GM18519 (cell line): ENCODE measurements at regions not wholly inside any gene's neighbourhood (a gene's known extent, or its start where the extent isn't known, plus 50 kb on each side); places are given as distances from the start of the nearest gene placed in this dataset.

Experiments
- ATAC-seq: cut with Tn5 transposase; IDR thresholded peaks from one replicate; pipeline ENCODE4 v1.9.1; 2021; ENCODE audit warnings: mild to moderate bottlenecking, moderate library complexity; ENCODE audit not compliant: unreplicated experiment, low FRiP score

DNA sequence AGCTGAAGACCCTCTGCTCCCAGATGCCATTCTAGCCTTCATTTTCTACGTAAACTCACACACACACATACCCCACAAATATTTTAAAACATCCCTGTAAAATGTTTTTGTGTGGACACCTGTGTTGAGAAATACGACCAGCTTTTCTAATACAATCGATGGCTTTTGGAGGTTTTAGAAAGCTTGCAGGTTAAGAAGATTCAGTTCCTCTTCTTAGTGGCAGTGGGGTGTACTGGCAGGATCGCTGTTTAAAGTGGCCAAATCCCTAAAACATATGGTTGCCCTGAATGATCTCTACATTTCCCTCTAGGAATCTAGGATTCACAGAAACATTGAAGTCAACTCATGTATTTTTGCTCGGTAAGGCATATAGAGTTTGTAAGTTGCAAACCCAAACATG lies 236.3 kb downstream of the NSG2 start:
- no peak for ATAC-seq

DNA sequence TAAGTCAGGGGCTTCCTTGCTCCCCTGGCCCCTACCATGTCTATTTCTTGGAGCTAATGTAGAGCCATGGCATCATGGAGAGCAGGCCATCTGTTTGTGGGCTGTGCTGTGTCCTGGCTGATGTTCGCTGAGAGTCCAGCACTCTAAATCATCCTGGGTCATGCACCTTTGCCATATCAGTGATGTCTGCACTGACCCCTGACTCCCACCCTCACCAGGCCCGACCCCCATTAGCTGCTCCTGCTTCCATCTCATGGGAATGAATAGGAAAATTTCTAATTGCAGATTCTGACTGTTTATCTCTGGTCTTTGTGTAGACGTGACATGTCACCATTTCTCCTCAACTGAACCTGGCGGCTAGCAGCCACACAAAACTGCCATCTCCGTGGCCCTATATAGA lies 236.9 kb downstream of the NSG2 start:
- ATAC-seq: no peak

DNA sequence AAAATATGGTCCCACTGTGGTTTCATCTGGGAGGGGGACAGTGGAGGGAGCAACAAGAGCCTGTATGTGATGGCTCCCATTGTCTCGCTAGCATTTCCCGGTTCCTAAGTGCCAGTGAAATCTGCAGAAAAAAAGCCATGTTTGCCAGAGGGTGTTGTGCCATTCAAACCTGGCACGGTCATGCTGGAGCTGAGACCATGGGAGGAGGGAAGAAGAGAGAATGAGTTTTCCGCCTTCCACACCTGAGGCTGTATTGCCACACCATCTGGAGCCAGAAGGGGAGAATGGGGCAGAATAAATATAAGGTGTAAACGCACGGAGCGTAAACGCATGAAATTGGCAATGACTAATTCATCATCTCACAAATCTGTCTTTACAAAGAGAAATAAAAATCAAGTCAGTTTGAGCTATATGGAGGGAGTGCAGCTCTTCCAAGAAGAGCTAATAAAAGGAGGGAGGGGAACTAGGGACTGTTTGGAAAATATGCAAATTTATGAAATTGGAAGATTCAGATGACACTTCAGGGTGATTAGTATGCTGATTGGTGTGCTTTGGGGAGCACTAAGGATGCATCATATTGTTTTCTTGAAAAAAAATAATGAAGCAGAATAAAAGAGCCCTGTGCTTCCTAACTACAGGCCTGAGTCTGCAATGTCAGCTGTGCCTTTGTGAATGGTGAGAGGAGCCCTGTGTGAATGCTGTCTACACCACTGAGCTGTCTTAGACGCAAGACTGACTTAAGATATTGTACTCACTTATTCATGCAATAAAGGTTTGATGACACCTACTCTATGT lies 237.9 kb downstream of the NSG2 start:
- ATAC-seq: no peak

DNA sequence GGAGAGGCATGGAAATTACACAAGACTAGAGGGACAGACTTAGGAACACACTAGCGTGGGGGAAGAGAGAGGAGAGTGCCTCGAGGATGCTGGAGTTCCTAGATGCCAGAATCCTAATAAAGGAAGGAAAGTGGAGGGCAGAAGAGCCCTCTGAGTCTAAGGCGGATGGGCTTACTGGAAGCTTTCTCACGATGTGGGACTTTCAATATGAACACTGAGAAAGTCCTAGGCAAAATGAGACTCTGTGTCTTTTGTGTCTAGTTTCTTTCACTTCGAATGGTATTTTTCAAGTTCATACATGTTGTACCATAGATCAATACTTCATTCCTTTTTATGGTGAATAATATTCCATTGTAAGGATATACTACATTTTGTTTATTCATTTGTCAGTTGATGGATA lies 239.4 kb downstream of the NSG2 start:
- peak; percentile 61 for ATAC-seq

DNA sequence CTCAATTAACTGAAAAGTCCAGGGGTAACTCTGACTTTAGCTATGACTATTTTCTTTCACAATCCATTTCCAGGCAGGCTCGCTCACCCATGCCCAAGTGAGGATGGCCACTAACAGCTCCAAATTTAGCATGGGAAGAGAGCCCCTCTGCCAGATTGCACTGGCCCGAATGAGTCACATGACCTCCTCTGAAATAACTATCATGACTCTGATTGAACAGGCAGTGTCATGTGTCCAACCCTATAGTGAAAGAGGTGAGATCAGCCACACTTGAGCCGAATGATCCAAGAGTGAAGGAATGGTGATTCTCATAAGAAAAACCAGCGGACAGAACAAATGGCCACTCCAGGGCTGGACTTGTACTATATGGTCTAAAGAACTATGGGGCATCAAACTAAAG lies 242.3 kb downstream of the NSG2 start:
- ATAC-seq: no peak

DNA sequence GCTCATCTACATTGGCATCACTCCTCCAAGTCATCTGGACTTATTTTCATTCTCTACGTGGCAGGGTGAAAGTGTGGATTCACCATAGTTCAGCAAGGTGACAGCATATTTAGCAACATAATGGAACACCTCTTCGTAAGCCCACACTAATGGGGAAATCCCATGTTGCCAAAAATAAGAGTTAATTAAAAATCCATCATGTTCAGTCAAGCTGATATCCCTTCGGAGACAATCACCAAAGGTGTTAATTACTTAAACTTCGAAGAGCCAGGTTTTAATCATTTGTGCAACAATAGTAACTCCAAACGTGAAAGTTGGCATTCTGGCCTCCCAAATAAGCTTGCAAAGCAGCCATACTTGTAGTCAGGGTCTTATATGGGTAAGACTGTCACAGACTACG lies 242.9 kb downstream of the NSG2 start:
- ATAC-seq: no peak

DNA sequence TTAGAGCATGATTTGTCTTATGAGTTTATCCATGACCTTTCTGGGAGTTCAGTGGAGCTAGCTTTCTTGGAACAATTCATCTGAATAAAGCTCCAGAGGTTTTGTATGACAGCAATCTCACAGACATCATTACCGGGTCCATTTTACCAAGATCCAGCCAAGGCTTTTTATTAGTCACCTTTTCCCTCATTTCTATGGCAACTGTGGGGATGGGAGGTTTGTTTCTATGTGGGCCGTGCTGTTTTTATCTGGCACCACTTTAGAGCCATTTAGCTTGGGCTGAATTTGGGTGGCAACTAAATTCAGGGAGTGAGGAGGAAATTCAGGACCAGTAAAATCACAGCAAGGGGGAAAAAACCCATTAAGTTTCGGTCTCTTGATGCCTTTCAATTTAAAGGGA lies 245.7 kb downstream of the NSG2 start:
- ATAC-seq: no peak

DNA sequence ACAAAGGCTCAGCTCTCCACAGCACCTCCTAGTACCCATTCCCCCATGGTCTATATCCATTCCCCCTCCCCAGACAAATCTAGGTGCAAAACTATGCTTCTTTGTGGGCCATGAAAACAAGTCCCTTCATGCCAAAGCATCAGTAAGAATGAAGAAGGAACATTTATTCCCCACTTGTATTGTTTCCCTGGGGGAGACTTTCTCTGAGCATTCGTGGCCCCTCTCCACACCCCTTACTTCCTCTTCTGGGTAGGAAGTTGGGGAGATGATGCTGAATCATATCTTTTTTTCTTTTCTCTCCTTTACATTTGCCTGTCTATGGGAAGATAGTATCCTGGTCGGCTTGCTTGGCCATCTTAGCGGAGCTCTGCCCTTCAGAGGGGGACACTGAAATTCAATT lies 246.8 kb downstream of the NSG2 start:
- ATAC-seq: no peak

DNA sequence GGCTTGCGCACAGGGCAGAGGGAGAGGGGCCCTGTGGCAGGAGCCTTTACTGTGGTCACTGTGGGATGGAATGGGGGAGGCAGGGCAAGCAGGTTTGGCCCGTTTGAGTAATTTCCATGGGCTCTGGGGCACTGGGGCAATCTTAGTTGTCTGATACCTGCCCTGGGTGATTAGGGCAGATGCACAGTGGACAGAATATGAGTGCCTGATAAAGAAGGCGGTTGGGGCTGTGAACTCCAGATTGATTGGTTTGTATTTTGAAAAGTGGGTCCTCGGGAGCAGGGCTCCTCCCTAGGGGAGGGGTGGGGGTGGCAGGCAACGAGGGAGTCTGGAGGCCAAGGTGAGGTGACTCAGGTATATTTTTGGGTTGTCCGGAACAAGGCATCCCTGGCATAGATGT lies 247.5 kb downstream of the NSG2 start:
- no peak for ATAC-seq

DNA sequence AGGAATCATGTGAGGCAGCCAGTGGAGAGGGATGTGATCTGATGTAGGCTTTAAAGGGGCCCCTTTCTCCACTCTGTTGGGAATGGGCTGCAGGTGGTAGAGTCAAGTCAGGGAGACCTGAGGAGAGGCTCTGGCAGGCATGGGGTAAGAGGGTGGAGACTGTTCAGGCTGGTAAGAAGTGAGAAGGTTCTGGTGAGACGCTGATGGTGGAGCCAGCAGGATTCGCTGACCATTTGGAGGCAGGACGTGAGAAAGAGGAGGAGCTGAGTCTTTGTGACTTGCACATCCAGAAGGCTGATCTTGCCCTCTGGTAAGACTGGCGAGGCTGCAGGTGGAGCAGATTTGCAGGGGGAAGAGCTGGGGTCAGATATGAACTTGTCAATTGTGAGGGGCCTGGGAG lies 248.0 kb downstream of the NSG2 start:
- ATAC-seq: no peak

DNA sequence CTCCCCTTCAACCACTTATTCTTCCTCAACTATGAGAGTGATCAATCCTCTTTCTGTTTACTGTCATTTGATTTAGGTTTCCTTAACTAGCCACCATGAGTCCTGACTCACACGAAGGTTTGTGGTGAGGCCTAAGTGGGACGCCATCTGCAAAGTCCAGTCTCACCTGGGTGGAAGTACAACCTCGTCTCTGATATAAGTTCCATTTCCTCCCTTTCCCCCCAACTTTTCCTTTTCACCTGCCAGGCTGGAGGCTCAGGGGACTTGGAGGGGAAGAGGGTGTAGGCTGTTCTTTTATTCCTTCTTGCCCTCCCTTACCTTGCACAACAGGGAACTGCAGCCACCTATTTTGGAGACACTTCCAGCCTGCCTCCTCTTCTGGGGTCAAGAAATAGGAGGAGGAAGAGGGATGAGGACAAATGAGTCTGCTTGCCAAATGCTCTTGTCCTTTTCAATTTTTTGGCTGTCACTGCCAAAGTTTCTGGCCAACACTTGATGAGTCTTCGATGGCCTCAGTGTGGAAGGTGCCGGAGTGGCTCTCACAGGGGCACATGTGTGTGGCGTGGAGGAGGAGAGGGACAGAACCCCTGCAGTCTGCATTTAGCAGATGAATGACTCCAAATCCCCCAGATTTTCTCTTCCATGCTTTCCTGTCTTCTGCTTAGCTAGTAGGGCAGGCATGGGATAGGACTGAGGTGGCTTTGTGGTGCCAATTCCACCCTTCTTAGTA lies 249.6 kb downstream of the NSG2 start:
- no peak for ATAC-seq

DNA sequence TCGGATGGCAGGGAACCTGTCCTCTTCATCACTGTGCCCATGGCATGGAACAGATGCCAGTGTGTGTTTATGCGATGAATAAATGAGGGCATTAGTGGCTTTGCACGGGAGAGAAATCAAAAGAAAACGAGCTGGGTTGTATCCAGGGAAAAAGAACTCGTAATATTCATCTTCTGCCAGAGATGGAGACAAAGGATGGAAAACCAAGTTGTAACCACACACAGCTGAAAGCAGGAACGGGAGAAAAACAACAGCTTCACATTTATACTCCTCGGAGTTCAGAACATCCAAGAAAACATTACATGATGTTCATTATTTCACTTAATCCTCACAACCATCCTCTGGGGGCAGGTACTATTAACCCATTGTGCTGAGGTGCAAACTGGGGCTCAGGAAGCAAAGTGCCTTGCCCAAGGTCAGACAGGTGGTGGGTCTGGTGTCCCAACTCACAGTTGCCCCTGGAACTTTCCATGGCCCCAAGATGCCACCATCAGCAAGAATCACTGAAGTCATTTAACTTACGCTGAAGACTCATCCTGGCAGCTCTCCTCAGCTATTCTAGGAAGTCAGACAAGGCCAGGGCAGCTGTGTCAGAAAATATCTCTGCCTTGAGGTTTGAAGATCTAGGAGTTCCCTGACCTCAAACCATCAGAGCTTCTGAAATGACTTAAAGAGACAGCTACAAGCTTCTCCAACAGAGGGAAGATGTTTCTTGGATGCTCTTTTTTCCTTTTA lies 250.4 kb downstream of the NSG2 start:
- ATAC-seq: no peak

DNA sequence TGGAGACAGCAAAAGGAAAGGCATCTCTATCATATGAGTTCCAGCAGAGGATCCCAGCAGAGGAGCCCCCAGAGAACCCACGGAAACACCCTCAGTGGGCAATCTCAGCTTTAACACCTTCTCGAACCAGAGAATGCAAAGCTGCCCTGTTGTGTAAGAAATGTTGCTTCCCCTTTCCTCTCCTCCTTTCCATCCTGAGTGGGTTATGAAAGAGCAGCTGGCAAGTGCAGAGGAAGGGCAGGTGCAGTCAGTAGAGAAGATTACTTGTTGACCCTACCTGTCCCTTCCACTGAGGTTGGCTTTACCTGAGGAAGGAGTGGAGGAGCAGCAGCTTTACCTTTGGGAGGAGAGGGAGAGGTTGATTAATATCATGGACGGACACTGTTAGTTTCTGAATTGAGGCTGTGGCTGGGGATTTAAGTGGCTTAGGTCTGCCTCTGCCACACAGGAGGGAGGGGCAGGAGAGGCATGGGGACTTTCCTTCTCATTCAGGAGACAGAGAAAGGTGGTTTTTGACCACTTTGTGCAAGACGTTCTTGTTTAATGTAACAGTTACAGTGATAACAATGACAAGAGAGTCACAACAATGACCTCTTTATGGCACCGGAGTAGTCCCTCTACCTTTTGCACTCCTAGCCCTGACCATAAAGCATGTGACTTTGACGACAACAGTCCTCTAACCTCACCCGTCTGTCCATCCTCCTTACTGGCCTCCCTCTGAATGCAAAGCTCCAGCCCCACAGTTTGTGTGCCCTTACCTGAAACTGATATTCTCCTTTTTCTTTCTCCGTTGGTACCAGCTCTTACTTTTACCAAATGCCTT lies 254.8 kb downstream of the NSG2 start:
- no peak for ATAC-seq

DNA sequence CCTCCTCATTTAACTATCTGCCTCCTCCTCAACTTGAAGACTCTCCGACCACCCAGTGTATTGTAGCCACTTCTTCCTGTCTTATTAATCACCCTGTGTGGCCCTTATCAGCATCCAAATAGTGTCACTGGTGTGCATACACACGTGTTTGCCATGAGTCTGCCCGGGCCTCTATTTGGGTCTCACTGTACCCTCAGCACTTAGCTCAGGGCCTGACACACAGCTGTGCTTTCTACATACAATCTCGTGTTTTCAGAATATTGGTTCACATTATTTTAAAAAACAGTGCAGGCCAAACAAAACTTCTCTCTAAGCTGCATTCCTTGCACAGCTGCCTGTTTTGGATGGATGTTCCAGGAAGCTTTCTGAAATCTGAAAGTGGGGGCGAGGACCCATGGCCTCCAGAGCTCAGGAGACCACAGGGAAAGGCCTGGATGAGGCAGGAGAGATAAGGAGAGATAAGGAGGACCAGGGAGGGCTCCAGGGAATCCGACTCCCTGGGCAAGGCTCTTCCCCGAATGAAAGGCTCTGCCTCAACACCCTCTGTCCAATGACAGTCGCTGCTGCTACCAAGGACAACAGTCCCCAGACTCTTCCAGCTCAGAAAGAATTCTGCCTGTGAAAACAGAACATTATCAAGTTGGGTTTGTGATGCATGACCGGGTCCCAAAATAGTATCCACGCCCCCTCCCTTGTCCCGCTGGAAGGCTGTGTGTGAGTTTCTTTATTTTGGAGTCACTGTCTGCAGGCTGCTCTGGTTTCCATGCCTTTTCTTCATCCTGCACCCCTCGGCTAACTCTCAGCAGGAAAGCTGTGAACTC lies 255.6 kb downstream of the NSG2 start:
- no peak for ATAC-seq

DNA sequence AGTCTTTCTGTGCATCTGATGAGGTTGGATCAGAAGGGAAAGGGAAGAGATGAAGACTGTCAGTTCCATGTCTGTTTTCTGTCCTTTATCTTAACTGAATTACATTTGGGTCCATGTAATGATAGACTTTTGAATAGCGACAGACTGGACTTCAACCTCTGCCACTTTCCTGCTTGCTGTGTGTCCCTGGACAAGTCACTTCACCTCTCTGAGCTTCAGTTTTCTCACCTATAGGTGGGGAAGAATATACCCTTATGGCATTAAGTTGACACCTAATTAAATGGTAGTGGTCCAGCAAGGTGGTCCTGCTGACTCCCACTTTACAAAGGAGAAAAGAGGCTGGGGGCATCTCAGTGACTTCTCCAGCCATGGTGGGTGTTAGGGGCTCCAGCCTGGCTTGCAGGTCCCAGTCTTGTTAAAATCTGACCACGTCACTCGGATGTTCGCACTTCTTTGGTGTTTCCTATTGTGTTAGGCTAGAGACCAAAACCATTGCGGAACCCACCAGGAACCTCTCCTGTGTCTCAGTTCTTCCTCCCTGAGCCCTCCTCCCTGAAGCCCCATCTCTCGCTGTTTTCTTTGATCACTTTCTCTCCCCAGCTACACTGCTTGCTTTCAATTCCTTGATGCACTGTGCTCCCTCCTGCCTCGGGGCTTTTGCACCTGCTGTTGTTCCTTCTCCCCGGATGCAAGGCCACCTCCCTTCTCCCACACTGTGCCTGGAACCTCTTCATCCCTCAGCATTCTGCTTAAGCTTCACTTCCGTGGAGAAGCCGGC lies 256.5 kb downstream of the NSG2 start:
- no peak for ATAC-seq

DNA sequence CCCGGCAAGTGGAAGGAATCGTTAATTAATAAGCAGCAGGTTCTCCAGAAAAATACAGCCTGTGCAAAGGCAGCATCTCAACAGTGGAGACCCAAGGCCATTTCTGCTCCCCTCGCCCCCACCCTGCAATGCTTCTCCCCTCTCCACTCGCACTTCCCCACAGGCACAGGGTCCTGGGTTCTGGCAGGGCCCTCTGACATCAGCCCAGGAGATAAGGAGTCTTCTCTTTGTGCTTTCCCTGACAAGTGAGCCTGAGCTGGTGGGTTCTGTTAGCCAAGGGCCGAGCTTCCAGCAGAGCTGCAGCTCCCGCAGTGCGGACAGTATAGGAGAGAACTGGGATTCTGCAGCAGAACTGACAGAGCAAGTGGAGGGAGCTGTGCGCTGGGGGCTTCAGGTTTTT lies 257.5 kb downstream of the NSG2 start:
- ATAC-seq: no peak

DNA sequence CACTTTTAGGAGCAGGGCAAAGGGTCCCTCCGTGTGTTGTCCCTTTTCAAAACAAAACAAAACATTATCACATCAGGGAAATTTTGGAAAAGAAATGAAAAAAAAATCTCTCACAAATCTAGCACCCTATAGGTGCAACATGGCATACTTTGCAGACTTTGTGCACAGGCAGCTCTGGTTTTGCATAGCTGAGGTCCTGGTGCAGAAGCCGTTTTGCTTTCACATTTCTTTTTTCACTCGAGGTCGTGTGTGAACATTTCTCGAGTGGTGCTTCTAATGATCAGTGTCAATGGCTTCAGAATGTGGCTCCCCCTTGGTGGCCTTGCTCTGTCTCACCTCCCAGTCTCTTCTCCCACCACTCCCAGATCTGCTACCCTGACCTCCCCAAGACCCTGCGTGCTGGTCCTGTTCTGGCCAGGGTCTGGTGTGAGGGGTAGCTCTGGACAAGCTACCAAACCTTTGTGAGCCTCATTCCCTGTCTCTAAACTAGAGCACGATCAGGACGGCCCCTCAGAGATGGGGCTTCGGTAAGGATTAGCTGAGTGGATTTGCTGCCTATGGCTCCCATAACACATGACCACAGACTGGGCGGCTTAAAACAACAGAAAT lies 258.0 kb downstream of the NSG2 start:
- no peak for ATAC-seq

DNA sequence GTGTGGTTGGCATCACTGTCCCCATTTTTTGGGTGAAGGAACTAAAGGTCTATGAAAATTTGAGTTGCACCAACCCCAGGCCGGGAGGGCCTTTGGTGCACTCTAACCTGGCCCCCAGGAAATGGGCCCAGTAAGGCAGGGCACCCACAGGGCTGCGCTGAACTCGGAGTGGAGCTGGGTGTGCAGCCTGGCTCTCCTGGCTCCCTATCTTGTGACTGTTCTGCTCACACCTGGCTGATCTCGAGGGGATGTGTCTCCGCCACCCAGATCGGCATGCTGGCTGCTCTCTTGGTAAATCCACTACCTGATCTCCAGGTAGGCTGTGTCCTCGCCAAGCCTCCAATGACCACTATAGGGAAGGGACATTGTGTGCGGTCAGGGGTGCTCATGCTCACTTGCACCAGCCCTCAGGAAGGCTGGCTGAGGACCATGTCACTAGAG lies 259.8 kb downstream of the NSG2 start:
- no peak for ATAC-seq
